GM12864 (cell line): ENCODE measurements at regions not wholly inside any gene's neighbourhood (a gene's known extent, or its start where the extent isn't known, plus 50 kb on each side); places are given as distances from the start of the nearest gene placed in this dataset.

Source experiments
- DNase-seq: peaks from one replicate; pipeline ENCODE4 v3.0.0-alpha.2; 2011; ENCODE audit warnings: low read depth
- H3K4me3 ChIP-seq: 2 replicates; pipeline ENCODE4 v1.5.1; 2011; ENCODE audit warnings: mild to moderate bottlenecking, low read depth, low read length, control low read depth
- TF ChIP-seq, protein P1 (sequence below): IDR thresholded peaks from 2 replicates; pipeline ENCODE4 v1.5.1; 2011; ENCODE audit warnings: low read depth, mild to moderate bottlenecking, moderate library complexity, low read length, control low read depth, inconsistent platforms; ENCODE audit errors: missing control alignments

DNA sequence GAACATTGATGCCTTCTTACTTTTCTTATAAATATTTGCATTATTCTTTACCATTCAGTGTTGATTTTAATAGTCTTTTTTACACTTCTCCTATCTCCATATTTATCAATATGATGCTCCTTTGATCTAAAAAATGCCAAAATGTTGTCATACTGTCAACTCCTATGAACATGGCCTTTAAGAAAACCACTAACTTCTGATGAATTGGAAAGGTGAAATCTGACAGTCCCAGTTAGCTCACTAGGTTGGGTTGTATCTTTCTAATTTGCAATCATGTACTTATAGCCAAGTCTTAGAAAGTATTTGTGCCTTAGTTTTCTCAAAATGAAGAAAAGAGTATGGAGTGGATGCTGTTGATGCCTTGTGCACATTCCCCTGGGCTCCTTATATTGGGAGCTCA is 75.4 kb upstream of the SPACA1 start:
- TF ChIP-seq, protein P1, sequence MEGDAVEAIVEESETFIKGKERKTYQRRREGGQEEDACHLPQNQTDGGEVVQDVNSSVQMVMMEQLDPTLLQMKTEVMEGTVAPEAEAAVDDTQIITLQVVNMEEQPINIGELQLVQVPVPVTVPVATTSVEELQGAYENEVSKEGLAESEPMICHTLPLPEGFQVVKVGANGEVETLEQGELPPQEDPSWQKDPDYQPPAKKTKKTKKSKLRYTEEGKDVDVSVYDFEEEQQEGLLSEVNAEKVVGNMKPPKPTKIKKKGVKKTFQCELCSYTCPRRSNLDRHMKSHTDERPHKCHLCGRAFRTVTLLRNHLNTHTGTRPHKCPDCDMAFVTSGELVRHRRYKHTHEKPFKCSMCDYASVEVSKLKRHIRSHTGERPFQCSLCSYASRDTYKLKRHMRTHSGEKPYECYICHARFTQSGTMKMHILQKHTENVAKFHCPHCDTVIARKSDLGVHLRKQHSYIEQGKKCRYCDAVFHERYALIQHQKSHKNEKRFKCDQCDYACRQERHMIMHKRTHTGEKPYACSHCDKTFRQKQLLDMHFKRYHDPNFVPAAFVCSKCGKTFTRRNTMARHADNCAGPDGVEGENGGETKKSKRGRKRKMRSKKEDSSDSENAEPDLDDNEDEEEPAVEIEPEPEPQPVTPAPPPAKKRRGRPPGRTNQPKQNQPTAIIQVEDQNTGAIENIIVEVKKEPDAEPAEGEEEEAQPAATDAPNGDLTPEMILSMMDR, result no peak
- DNase-seq, result no peak
- no peak overlapping the region for H3K4me3 ChIP-seq

DNA sequence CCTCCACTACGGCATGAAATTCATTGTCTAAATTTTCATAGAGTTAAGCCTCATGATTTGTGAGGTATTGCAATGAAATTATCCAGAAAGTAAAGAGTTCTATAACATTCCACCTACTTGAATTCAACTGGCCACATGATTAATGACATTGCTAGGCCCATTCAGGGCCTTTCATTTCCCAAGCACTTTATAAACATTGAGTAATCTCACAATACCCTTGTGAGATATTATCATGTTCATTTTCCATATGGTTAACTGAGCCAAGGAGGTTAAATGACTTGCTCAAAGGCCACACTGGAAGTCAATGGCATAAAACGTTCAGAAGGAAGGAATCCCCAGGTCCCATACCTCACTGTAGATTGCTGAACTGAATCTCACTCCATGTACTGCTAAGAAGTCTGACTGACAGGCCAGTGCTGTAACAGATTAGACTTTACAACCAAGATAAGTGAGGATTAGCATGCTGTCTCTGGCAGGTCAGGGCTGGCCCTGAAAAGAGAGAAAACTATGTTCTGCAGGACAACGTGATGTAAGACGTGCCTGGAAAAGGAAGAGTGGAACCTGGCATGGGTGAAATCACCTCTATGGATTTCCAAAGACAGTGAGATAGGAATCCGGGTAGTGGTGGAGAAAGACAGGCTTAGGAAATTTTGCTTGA is 75.9 kb upstream of the SPACA1 start:
- TF ChIP-seq, protein P1, result no peak
- DNase-seq, result no peak
- no peak overlapping the region for H3K4me3 ChIP-seq

DNA sequence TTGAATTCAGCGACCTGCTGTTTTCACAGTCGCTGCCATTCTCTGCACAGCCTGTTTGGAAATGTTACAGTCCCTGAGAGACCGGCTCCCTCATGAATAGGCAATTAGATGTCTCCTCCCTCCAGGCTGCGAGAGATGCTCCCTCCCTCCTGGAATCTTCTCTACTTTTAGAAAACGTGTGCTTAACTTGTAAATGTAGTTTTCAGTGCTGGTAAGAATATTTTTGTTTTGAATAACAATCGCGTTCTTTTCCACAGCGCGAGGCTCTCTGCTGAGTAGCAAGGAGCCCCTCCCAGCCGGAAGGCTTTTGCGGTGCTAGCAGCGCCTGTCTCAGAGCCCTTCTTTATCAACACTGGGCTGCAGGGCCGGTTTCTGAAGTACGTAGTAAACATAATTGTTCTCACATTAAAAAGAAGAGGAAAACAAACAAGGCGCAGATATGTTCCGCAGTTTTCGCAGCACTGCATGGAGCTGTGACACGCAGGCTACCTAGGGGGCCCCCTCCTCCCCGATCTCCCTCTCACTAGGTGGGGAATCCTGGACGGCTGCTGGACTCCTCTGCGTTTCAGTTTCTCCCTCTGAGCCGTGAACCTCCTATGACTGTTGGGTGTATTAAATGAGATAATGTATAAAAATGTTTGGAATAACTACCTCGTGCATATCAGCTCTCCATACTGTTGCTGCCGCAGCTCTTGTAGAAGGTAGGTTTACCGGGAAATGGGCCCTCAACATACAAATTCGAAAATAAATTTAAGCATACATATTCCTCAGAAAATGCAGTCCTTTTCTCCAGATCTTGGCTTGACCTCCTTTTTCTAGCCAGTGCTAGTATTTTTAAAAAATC is 79.0 kb upstream of the SPACA1 start:
- TF ChIP-seq, protein P1, result no peak
- H3K4me3 ChIP-seq, result peak overlapping the region; percentile 32
- no peak for DNase-seq

DNA sequence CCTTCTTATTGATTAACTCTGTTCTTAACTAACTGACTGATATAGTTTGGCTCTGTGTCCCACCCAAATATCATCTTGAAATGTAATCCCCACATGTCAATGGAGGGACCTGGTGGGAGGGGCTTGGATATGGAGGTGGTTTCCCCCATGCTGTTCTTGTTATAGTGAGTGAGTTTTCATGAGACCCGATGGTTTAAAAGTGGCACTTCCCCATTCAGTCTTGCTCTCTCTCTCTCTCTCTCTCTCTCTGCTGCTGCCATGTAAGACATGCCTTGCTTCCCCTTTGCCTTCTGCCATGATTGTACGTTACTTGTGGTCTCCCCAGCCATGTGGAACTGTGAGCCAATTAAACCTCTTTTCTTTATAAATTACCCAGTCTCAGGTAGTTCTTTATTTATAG is 81.8 kb upstream of the SPACA1 start:
- DNase-seq, result no peak
- TF ChIP-seq, protein P1, result no peak
- no peak overlapping the region for H3K4me3 ChIP-seq

DNA sequence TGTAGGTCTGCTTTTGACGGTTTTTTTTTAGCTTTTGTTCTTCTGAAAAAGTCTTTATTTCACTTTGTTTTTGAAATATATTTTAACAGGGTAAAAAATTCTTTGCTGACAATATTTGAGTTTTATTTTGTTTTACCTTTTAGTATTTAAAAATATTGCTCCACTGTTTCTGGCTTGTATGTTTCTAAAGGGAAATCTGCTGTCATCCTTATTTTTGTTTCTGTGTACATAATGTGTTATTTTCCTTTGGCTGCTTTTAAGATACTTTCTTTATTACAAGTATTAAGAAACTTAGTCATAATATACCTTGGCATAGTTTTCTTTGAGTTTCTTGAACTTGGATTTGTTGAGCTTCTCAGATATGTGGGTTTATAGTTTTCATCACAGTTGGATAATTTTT is 88.6 kb upstream of the SPACA1 start:
- H3K4me3 ChIP-seq, result no peak overlapping the region
- DNase-seq, result no peak
- TF ChIP-seq, protein P1, result no peak

DNA sequence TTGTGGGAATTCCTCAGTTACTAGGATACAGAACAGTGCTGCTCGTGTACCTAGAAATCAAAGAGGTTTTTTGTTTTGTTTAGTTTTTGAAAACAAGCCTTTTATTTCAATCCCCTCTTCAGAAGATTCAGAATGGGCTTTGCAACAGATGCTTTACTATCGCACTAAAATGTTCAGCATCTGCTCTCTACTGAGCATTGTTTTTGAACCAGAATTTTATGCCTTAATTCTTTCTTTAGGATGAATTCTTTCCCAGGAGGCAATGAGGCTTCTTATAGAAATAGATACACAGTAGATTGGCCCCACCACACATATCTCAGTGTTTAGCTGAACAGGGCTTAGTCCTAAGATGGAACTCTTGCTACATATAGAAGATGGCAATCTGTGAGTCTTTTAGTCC is 95.9 kb upstream of the SPACA1 start:
- TF ChIP-seq, protein P1, result no peak
- H3K4me3 ChIP-seq, result no peak overlapping the region
- no peak for DNase-seq
